Endothelial cell of umbilical vein (primary cell): ENCODE measurements at regions not wholly inside any gene's neighbourhood (a gene's known extent, or its start where the extent isn't known, plus 50 kb on each side); places are given as distances from the start of the nearest gene placed in this dataset.

Experiments
- BruUV-seq: library from RNA; stranded (reverse); fragments of 400-500 nt; replicated peaks from 2 replicates; lab custom pipeline; 2021; lab: Mats Ljungman, UMichigan
- CTCF ChIA-PET: fragments of 300-600, 350-600 bp; sonication (Branson Sonifier 250); formaldehyde crosslinking; loops from one replicate; lab custom pipeline; 2021; ENCODE audit warnings: antibody characterized with exemption, inconsistent platforms; lab: Charles Lee
- POLR2A ChIA-PET: fragments of 300-600, 350-600 bp; sonication (Branson Sonifier 250); formaldehyde crosslinking; loops from one replicate; lab custom pipeline; 2021; ENCODE audit warnings: antibody characterized with exemption, inconsistent platforms; lab: Charles Lee
- DNase-seq: peaks from one replicate; pipeline ENCODE4 v3.0.0-alpha.2; 2011; ENCODE audit warnings: low read depth, low spot score
- FAIRE-seq: peaks from 2 replicates; lab custom pipeline; 2011; peaks lifted over from hg19 to GRCh38; lab: Jason Lieb, UNC
- H2AFZ ChIP-seq: 2 replicates; pipeline ENCODE4 v1.6.0; 2012; ENCODE audit warnings: low read depth, low read length, control low read depth, inconsistent platforms
- H3K27ac ChIP-seq: 2 replicates; pipeline ENCODE4 v1.5.1; 2011; ENCODE audit warnings: low read depth, mild to moderate bottlenecking, control low read depth, low read length, moderate library complexity; ENCODE audit not compliant: insufficient read depth
- H3K27me3 ChIP-seq, 2 experiments: 2 replicates each; pipeline versions ENCODE4 v1.6.0 to v1.6.1; 2011; ENCODE audit warnings: low read length in 2 of 2, mixed read lengths in 1 of 2; ENCODE audit not compliant: control insufficient read depth in 2 of 2, insufficient read depth in 2 of 2
- H3K36me3 ChIP-seq, 2 experiments: 2 replicates in 1 of 2; 3 replicates in 1 of 2; pipeline ENCODE4 v1.5.1; 2011; ENCODE audit warnings: low read length in 2 of 2, mild to moderate bottlenecking in 1 of 2, moderate library complexity in 1 of 2; ENCODE audit not compliant: control insufficient read depth in 2 of 2, insufficient read depth in 2 of 2; ENCODE audit errors: extremely low read depth in 1 of 2
- H3K4me1 ChIP-seq: 3 replicates; pipeline ENCODE4 v1.5.1; 2011; ENCODE audit warnings: mild to moderate bottlenecking, low read length; ENCODE audit not compliant: control insufficient read depth, insufficient read depth; ENCODE audit errors: extremely low read depth
- H3K4me2 ChIP-seq: 2 replicates; pipeline ENCODE4 v1.6.1; 2011; ENCODE audit warnings: low read length, control low read depth, mixed read lengths; ENCODE audit not compliant: insufficient read depth
- H3K4me3 ChIP-seq, 3 experiments: fragments of 200-600 bp in 1 of 3; sonication (generic), shearing (Covaris generic) in 1 of 3; replicated peaks in 1 of 3; 2 replicates each; pipeline ENCODE4 v1.5.1; 2011 to 2016; ENCODE audit warnings: control low read depth in 3 of 3, low read length in 3 of 3, mild to moderate bottlenecking in 2 of 3, inconsistent platforms in 1 of 3, low read depth in 1 of 3, moderate library complexity in 1 of 3; ENCODE audit not compliant: insufficient read depth in 1 of 3
- H3K79me2 ChIP-seq: 2 replicates; pipeline ENCODE4 v1.6.0; 2012; ENCODE audit warnings: low read length, inconsistent platforms; ENCODE audit not compliant: control insufficient read depth, insufficient read depth
- H3K9ac ChIP-seq: replicated peaks from 2 replicates; pipeline ENCODE3; 2011; ENCODE audit warnings: low read length, control low read depth; ENCODE audit not compliant: insufficient read depth; ENCODE audit errors: extremely low read depth
- H3K9me1 ChIP-seq: replicated peaks from 3 replicates; pipeline ENCODE4 v1.6.0; 2011; ENCODE audit warnings: mild to moderate bottlenecking, low read length; ENCODE audit not compliant: control insufficient read depth, insufficient read depth; ENCODE audit errors: extremely low read depth
- H3K9me3 ChIP-seq: replicated peaks from 2 replicates; pipeline ENCODE4 v1.5.1; 2012; ENCODE audit warnings: low read length, inconsistent platforms; ENCODE audit not compliant: control insufficient read depth, insufficient read depth
- H4K20me1 ChIP-seq: replicated peaks from 2 replicates; pipeline ENCODE3; 2011; ENCODE audit warnings: mild to moderate bottlenecking, low read length; ENCODE audit not compliant: control insufficient read depth, insufficient read depth; ENCODE audit errors: extremely low read depth
- EZH2 ChIP-seq: IDR thresholded peaks from 2 replicates; pipeline ENCODE4 v1.6.1; 2012; ENCODE audit warnings: borderline replicate concordance, low read depth, mild to moderate bottlenecking, moderate library complexity, low read length, inconsistent platforms; ENCODE audit not compliant: severe bottlenecking
- FOS ChIP-seq: IDR thresholded peaks from 2 replicates; pipeline ENCODE4 v1.6.1; 2011; ENCODE audit warnings: mild to moderate bottlenecking, low read length, moderate library complexity, borderline replicate concordance; ENCODE audit not compliant: insufficient read depth
- GATA2 ChIP-seq: IDR thresholded peaks from 2 replicates; pipeline ENCODE4 v1.7.0; 2011; ENCODE audit warnings: low read depth, mild to moderate bottlenecking, moderate library complexity, mixed read lengths, low read length; ENCODE audit not compliant: insufficient read length, insufficient read depth
- JUN ChIP-seq: IDR thresholded peaks from 2 replicates; pipeline ENCODE4 v1.6.1; 2011; ENCODE audit warnings: borderline replicate concordance, low read depth; ENCODE audit not compliant: insufficient read length, insufficient read depth
- MAX ChIP-seq: IDR thresholded peaks from 2 replicates; pipeline ENCODE4 v1.6.1; 2011; ENCODE audit not compliant: insufficient read depth, insufficient read length
- MYC ChIP-seq: IDR thresholded peaks from one replicate; pipeline ENCODE4 v1.6.1; 2011; ENCODE audit warnings: mild to moderate bottlenecking, low read depth, low read length
- POLR2A ChIP-seq: IDR thresholded peaks from 2 replicates; pipeline ENCODE4 v1.6.1; 2012; ENCODE audit warnings: low read depth, mild to moderate bottlenecking, control low read depth, low read length
- POLR2AphosphoS5 ChIP-seq: IDR thresholded peaks from 2 replicates; pipeline ENCODE4 v1.6.1; 2012; ENCODE audit warnings: low read depth, mild to moderate bottlenecking, control low read depth, low read length, moderate library complexity; ENCODE audit not compliant: insufficient read depth
- dilution Hi-C: fragments of 300-500 bp; cut with MboI; formaldehyde crosslinking; loops from one replicate; pipeline ENCODE4 v1.15.0; 2019; ENCODE audit warnings: low sequenced_read_pairs; ENCODE audit not compliant: extremely low pct_ligation_motif_present
- intact Hi-C: fragments of 100-400 bp; cut with micrococcal nuclease; formaldehyde crosslinking; loops from one replicate; pipeline ENCODE4 v1.10.0; 2022
- TF ChIP-seq, protein P1 (sequence below), 2 donors: IDR thresholded peaks; 1 replicate in 1 of 2; 2 replicates in 1 of 2; pipeline ENCODE4 v1.5.1; 2011; ENCODE audit warnings: low read length in 2 of 2, mild to moderate bottlenecking in 2 of 2, moderate library complexity in 2 of 2, control low read depth in 1 of 2, inconsistent platforms in 1 of 2, low read depth in 1 of 2; ENCODE audit not compliant: insufficient read depth in 1 of 2; ENCODE audit errors: extremely low read depth in 1 of 2

DNA sequence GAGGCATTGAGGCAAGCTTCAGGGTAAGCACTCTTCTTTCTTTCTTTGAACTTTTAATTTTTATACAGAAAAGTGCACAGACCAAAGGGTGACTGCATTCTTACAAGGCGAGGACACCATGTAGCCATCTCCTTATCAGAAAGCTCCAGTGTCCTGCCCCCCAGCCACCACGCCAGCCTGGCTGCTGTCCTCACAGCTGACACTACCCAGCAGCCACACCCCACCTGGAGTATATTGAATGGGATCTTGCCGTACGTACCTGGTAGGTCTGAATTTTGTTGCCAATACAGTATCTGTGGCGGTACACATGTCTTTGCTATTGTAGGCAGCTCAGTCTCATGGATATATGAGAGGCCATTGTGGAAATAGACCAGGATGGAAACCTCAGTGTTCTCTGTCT, 284.0 kb upstream of the IRX2 start:
- no TSS peak for BruUV-seq
- TF ChIP-seq JUN (no peak), MYC (no peak), POLR2A (no peak)
- TF ChIP-seq, protein P1, sequence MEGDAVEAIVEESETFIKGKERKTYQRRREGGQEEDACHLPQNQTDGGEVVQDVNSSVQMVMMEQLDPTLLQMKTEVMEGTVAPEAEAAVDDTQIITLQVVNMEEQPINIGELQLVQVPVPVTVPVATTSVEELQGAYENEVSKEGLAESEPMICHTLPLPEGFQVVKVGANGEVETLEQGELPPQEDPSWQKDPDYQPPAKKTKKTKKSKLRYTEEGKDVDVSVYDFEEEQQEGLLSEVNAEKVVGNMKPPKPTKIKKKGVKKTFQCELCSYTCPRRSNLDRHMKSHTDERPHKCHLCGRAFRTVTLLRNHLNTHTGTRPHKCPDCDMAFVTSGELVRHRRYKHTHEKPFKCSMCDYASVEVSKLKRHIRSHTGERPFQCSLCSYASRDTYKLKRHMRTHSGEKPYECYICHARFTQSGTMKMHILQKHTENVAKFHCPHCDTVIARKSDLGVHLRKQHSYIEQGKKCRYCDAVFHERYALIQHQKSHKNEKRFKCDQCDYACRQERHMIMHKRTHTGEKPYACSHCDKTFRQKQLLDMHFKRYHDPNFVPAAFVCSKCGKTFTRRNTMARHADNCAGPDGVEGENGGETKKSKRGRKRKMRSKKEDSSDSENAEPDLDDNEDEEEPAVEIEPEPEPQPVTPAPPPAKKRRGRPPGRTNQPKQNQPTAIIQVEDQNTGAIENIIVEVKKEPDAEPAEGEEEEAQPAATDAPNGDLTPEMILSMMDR (IDR thresholded peaks at IDR 0.05; ENCODE audit: extremely low read depth in 1 of 2, insufficient read depth in 1 of 2, low read depth in 1 of 2, low read length in 2 of 2), result no peak
- dilution Hi-C loops, result no loop called here

DNA sequence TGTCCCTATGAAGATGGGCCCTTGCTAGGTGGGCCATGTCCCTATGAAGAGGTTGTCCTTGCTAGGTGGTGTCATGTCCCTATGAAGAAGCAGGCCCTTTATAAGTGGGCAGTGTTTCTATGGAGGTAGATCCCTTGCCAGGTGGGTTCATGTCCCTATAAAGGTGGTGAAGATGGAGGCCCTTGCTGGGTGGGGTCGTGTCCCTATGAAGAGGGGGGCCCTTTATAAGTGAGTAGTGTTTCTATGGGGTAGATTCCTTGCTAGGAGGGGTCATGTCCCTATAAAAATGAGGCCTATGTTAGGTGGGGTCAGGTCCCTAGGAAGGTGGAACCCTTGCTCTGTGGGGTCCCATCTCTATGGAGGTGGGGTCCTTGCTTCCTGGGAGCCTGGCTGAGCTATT, 283.4 kb upstream of the IRX2 start:
- DNase-seq, result no peak
- H3K4me1 ChIP-seq, result no peaks in the 10 kb centered on the region
- H2AFZ ChIP-seq, result no peak overlapping the region
- no peaks in the 10 kb centered on the region for H4K20me1 ChIP-seq
- H3K27ac ChIP-seq, result no peak overlapping the region
- H3K79me2 ChIP-seq, result no peaks in the 10 kb centered on the region
- intact Hi-C loops (no loop called here), dilution Hi-C loops (no loop called here)
- no peak overlapping the region for H3K4me3 ChIP-seq
- ChIA-PET CTCF (no interaction called here), POLR2A (no interaction called here)
- H3K4me2 ChIP-seq, result no peak overlapping the region
- H3K27me3 ChIP-seq, result no peaks in the 10 kb centered on the region
- H3K9ac ChIP-seq, result no peak overlapping the region
- TF ChIP-seq EZH2 (no peak), GATA2 (no peak), MAX (no peak), MYC (no peak), FOS (no peak), JUN (no peak), POLR2A (no peak), POLR2AphosphoS5 (no peak)
- TF ChIP-seq, protein P1 (IDR thresholded peaks at IDR 0.05; ENCODE audit: extremely low read depth in 1 of 2, insufficient read depth in 1 of 2, low read depth in 1 of 2, low read length in 2 of 2), result no peak
- FAIRE-seq, result no peak
- no peaks in the 10 kb centered on the region for H3K36me3 ChIP-seq
- BruUV-seq, result no TSS peak
- no peaks in the 10 kb centered on the region for H3K9me1 ChIP-seq
- H3K9me3 ChIP-seq, result peaks cover 3% of the 10 kb centered on the region

More for the DNA sequence above, 284.0 kb upstream of the IRX2 start:
- Histone ChIP-seq H3K9ac (no peak overlapping the region), H3K9me1 (no peaks in the 10 kb centered on the region), H3K9me3 (peaks cover 3% of the 10 kb centered on the region), H3K36me3 (no peaks in the 10 kb centered on the region), H4K20me1 (no peaks in the 10 kb centered on the region), H3K4me3 (no peak overlapping the region), H2AFZ (no peak overlapping the region), H3K79me2 (no peaks in the 10 kb centered on the region), H3K27ac (no peak overlapping the region), H3K27me3 (no peaks in the 10 kb centered on the region), H3K4me2 (no peak overlapping the region), H3K4me1 (no peaks in the 10 kb centered on the region)
- intact Hi-C loops, result no loop called here
- no peak for DNase-seq
- ChIA-PET POLR2A (no interaction called here), CTCF (no interaction called here)
- FAIRE-seq, result no peak
